ENCODE measurements at regions not wholly inside any gene's neighbourhood (a gene's known extent, or its start where the extent isn't known, plus 50 kb on each side); places are given as distances from the start of the nearest gene placed in this dataset.
"Not testable (repeated sequence)": the region's sequence is repeated elsewhere in the genome, so short reads cannot be mapped to it uniquely, and the experiment has no call there.

DNA sequence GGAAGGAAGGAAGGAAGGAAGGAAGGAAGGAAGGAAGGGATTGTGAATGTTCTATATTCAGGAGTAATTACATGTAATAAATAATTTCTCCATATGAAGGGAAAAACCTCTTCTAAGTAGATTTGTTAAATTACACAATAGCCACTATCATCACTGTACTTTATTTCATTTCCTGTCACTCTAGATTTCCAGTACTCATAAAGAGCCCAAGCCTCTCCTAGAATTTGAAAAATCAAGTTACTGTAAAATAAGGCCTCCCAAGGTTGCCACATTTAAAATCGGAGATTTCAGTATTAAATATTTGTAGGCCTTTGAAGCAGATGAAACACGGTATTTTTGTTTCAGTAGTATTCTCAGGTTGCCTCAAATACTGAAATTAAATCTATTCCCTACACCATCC, 499.0 kb downstream of the CDH10 start:
- DNase-seq, result no peak

DNA sequence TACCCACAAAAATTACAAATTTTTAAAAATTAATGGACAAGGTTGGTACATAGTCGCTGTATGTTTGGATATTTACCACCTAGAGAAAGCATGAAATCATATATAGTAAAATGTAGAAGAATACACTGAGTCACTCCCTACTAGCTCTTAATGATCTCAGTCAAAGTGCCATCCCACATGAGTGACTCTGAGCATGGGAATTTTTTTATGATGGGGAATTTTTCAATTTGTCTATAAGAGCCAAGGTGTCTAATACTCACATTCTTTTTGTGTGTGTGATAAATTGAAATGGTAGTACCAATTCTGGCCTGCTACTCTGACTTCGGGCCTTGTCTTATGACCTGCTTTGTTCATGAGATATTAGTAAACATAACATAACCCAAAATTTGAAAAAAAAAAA, 483.2 kb downstream of the CDH10 start:
- DNase-seq, result no peak

DNA sequence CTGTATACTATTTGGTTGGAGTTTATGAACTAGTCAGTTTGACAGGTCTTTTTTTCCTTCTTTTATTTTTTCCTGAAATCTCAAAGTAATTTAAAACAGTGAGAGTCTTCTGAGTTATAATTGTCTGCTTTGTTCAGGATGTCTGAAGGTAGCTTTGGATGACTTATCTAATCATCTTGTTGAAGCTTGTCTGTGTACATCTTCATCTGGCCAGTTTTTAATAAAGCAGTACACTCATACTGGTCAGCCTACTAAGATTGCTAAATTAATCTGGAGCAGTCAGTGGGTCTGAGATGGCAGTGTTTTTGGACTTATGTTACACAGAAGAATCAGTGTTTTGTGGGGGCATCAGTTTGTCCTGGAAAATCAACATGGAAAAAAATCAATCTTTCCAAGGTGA, 482.4 kb downstream of the CDH10 start:
- DNase-seq, result no peak

DNA sequence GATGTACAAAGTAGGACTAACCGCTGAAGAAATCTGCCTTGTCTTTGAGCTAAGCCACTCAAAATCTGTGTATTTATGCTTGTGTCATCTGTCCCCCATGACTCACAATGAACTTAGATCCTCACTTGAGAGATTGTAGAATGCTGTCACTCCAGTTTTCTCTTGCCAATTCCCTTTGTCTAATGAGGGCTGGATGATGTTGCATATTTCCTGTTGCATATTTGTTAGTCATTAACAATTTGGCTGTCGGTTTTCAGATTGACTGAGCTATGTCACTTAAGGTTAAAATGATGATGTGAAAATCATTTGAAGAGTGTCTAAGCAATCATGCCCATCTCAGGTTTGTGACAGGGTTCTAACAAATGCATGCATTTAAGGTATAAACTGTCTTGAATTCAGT, 481.7 kb downstream of the CDH10 start:
- no peak for DNase-seq

DNA sequence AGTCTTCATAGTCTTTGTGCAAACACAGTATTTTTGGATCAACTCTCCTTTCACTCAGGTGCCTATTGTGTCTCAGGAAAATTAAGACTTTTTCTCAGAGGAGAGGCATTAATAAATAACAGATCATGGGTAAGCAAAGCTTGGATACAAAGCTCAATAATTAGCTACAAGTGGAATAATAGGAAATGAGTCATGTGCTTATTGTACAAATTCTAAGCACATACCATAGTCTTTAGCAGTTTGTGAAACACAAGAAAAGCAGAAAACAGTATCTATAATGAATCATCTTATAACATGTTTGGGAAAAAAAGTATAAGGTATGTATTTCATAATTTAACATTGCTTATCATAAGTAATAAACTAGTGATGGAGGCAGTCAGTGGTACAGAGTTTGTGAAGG, 477.0 kb downstream of the CDH10 start:
- no peak for DNase-seq

DNA sequence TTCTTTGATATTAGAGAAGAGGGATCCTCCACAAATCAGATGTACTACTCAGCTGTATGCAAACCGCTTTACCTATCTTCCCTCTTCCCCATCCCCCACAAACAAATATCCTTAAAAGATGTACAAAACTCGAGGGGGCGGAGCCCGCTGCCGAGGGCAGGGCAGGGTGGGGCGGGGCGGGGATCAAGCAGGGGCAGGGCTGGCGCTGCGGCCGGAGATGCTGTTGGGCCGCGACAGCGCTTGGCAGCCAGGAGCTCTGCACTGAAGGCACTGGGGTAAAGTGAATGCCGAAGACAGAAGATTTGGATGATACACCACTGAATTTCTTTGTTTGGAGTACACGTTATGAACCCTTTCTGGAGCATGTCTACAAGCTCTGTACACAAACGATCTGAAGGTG, 474.8 kb downstream of the CDH10 start:
- no peak for DNase-seq

DNA sequence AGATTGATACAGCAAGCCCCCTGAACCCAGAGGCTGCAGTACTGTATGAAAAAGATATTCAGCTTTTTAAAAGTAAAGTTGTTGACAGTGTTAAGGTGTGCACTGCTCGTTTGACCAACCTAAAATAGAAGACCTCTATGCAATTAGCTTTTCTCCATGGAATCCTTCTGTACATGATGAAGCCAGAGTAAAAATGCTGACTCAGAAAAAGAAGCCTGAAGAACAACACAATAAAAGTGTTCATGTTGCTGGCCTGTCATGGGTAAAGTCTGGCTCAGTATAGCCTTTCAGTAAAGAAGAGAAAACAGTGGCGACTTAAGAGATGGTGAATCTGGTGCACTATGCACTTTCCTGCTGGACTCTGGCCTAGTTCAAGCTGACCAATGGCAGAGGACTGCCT, 473.8 kb downstream of the CDH10 start:
- DNase-seq, result not testable (repeated sequence)

DNA sequence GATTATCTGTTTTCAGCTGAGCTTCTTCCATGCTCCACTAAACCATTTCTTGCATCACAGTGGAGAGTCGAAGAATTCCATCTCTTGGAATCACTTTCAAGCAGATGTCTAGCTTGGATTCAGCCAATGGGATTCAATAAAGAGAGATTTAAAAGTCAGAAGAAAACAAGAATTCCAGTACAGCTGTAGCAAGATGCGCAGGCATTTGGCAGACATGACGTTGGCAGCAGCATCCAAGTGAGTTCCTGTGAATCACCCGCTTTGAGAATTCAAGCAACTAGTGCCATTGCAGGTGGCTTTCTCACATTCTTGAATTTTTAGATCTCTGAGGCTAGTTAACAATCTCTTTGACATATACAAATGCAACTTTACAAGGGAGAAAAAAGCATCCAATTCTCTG, 467.0 kb downstream of the CDH10 start:
- no peak for DNase-seq

DNA sequence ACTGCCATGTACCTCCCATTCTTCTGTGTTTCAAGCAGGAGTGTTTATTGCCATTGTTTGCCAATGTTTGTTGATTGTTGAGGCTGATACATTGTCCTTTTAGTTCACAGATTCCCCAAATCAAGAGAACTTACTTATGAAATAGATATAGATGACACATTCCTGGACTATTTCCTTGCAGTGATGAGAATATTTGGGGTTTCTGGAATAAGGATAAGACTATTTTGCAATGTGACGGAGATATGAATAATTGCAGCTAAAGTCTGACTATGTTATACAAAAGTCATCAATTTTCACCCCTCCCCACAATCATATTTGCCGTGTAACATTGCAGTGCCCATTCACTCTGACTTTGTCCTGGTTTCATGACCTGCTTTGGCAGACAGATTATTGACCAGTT, 460.8 kb downstream of the CDH10 start:
- no peak for DNase-seq

DNA sequence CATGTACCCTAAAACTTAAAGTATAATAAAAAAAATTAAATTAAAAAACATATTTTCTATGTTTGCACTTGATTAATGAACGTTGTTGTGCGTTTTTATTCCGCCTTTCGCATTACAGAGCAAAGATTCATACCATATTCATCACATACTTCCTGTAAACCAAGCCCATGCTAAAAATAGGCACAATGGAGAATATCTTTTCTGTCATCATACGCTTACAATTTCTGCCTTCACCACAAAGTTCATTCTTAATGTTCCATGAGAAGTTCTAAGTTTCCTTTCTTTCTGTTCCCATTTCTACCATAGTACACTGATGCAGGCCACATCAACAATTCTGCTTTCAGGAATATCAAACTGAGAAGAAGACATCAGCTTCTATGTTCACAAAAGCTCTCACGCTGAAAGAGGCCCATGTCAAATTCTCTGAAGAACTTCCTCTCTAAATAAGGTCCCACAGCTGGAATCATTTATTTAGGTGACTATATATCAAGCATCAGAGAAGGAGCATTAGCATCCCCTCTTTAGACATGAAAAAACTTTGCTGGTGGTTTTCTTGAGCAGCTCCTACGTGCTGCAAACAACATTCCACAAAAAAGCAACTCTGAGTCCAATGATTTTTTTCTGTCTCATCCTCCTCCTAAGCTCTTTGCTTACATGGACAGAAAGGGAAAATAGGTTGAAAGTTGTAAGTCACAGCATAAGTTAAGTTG, 456.4 kb downstream of the CDH10 start:
- DNase-seq, result no peak

DNA sequence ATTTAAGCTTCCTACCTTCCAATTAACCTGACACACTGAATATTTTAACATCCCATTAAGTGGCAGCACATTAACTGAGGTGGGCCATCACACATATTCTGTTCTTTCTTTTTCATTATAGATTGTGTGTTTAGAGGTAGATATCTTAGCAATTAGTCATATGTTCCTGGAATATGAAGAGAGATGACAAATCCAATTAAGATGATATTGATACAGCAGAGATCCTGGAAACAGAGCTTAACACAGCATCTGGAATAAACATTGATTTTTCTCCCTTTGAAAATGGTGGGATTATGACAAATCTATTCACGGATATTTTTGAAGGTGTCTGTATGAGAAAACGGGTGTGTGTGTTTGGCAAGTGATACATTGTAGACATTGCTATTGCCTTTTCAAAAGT, 448.0 kb downstream of the CDH10 start:
- no peak for DNase-seq

DNA sequence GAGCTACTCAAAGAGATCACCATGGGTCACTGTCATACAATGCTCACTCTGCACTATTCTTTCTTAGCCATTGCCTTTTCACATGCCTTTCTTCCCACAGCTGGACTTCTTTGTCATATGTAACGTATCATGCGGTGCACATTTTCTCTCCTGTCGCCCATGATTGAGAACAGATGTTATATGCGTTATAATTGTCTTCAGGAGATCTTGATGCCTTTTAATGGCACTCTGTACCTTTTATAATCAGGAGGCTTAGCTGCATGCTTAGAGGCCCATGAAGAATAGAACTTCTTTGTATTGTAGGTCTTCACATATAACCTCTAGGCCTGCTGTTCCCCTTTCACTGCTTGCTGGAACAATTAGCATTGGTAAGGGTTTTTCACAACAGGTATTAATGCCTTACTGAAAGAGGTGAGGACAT, 436.1 kb downstream of the CDH10 start:
- no peak for DNase-seq

DNA sequence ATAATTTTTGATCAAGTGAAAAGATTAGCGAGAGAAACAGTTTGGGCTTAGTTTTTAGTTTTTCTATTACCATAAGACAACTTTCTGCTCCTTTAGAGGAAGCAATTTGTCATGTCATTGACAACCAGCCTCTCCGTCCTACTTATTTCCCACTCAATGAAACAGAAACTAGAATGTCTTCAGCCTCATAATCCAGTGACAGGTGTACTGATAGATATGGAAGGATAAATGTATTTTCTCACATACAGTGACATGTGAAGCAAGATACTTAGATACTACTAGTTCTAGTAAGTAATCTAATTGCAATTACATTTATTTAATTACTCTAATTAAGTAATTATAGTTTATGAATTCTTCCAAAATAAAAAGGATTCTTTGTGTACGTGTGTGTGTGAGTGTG, 429.7 kb downstream of the CDH10 start:
- DNase-seq, result no peak

DNA sequence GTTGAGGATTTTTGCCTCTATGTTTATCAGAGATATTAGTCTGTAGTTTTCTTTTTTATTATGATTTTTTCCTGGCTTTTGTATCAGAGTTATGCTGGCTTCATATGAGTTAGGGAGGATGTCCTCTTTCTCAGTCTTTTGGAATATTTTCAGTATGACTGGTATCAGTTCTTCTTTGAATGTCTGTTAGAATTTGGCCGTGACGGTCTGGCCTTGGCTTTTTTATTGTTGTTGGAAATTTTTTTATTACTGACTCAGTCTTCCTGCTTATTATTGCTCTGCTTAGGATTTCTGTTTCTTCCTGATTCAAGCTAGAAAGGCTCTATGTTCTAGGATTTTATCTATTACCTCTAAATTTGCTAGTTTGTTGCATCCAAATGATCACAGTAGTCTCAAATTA, 421.9 kb downstream of the CDH10 start:
- DNase-seq, result no peak

DNA sequence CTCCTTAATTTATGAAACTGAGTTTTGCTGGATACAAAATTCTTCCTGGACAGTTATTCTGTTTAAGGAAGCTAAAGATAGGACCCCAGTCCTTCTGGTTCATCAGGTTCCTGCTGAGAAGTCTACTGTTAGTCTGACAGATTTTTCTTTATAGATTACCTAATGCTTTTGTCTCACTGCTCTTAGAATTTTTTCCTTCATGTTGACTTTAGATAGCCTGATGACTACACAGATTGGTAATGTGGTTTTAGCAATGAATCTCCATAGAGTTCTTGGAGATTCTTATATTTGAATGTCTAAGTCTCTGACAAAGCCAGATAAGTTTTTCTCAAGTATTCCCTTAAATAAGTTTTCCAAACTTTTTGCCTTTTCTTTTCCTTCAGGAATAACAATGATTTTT, 419.7 kb downstream of the CDH10 start:
- DNase-seq, result no peak

DNA sequence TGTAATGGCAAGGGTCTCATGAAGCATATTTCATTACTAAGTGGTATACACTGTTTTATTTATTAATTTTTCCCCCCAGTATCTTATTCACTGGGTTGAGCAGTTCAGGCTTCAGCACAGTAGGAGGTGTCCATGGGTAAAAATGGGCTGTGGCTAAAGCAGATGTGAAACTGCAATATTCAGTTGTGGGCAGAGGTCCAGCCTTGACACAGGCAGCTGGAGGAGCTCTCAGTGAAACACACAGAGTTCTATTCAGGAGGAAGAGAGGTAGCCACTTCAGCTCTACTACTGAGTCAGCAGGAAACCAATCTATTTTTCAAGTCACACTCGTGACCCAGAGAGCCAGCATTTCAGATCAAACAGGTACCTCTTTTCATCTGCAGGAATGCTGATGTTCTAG, 418.3 kb downstream of the CDH10 start:
- DNase-seq, result no peak

DNA sequence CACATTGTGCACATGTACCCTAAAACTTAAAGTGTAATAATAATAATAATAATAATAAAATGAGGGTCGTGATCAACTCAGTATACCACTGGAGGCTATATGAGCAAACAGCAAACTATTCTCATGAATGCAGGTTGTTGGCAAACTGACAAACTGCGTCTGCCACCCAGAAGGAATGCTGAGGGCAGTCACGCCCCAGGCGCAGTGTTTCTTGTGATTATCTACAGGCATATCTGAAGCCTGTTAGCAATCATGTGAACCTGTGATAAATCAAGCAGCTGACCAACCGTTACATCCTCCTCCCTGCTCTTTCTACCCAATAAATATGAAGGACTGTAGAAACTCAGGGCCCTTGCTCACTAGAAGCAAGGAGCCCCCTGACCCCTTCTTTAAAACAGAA, 416.9 kb downstream of the CDH10 start:
- not testable (repeated sequence) for DNase-seq

DNA sequence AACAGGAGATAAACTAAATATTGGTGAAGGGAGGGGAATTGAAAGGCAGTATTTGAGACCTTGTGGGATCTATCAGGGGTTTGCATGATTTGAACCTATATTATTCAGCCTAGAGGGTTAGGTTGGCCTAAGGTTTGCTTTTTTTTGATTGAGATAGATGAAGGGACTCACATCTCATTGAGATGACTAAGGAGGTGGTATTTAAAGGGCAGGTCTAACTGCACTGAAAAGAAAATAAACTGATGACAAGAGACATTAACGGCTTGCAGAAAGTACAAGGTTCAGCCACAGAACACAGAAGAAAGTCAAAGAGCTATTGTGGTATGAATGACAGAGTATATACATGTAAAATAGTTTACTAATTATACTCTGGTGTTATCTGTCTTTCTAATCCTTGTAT, 412.7 kb downstream of the CDH10 start:
- no peak for DNase-seq

DNA sequence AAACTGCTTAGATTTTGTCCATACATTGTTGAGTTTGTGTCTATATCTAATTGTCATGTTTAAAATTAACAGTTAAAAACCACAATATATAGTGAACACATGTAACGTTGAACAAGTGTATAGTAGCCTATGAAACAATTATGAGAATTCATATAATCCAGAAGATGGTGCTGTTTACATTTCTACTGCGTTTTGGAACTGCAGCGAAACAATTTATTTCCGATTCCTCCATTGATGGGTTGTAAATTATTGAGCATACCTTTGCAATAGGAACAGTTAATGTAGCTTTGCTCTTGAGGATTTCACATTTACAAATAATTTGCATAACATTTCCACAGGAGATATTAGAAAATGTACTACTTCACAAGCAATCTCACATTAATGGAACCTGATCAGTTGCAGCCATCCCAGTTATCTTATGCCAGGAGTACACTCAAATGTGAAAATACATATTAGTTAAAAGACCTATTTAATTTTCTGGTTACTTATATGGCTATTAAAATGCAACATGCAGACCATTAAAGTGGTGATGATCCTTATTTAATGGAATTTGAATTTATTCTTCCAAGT, 411.8 kb downstream of the CDH10 start:
- no peak for DNase-seq

DNA sequence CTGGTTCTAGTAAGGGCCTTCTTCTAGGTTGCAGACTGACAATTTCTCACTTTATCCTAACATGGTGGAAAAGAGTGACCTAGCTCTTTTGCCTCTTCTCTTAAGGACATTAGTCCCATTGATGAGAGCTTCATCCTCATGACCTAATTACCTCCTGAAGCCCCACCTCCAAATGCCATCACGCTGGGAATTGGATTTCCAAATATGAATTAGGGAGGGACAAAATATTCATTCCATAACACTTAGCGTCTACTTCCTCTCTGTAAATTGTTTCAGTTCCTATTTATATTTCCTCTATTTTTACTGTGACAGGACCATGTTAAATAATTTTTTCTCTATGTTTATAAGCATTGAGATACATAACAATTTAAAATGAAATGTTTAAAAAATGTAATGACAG, 408.8 kb downstream of the CDH10 start:
- no peak for DNase-seq

DNA sequence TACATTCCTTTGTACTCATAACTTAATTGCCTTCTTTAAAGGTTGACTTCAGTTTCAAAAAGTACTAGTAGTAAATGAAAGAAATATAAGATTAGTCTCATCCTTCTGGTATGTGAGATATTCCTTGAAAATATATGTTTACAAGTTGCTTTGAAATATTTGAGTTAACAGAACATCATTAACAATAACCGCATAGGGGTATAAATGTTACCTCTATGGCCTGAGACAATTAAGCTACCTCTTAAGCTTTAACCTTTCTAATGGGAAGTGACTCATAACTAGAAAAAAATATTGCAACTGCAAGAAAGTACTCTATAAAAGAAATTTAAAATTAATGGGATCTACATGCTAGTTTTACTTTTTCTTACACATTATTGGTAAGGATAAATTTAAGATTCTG, 399.0 kb downstream of the CDH10 start:
- no peak for DNase-seq

DNA sequence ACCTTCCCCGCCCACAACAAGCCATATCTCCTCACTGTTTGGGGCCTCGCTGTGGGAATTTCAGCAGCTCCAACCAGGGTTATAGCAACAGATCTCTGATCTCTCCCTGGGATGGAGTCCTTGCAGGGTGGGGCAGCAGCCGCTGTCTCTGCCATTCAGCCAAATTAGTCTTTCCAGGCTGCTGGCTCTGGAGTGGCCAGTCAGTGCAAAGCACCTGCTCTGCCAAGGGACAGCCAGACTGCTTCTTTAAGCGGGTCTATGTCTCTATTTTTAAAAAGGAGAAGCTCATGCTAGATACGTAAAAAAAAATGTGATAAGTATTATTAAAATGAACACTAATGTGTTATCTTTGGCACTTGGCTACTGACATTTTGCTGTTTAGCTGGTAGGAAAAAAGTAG, 380.2 kb downstream of the CDH10 start:
- no peak for DNase-seq

DNA sequence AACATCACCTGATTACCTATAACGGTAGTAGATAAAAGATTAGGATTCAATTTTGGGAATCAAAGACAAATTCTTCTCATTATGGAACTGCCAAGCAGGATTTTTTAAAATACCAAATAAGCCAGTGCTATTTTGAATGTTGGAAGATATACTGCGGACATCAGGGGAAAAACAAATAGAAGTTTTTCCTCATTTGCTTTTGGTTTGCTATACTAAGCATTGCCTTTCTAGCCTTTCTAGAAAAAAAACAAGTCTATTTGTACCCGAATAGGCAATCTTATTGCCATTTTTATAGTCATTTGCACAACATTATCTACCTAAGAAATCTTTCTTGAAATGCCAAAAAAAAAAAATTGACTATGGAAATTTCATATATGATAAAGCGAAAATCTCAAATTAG, 379.5 kb downstream of the CDH10 start:
- DNase-seq, result no peak

DNA sequence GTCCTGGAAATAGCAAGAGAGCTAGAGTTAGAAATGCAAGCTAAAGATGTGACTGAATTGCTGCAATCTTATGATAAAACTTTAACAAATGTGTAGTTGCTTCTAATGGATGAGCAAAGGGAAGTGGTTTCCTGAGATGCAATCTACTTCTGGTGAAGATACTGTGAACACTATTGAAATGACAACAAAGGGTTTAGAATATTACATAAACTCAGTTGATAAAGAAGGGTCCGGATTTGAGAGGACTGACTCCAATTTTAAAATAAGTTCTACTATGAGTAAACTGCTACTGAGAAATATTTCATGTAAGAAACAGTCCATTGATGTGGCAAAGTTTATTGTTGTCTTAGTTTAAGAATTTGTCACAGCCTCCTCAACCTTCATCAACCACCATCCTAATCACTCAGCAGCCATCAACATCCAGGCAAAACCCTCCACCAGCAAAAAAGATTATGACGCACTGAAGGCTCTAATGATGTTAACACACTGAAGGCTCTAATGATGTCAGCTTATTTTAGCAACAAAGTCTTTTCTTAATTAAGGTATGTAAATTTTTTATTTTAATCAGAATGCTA, 376.2 kb downstream of the CDH10 start:
- no peak for DNase-seq

DNA sequence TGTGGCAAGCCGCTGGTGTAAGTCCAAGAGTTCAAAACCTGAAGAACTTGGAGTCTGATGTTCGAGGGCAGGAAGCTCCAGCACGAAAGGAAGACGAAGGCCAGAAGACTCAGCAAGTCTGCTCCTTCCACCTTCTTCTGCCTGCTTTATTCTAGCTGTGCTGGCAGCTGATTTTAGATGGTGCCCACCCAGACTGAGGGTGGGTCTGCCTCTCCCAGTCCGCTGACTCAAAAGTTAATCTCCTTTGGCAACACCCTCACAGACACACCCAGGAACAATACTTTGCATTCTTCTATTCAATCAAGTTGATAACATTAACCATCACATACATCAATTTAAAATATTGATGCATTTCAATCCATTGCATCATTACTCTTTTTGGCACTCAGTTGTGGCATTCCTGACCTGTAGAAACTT, 373.1 kb downstream of the CDH10 start:
- not testable (repeated sequence) for DNase-seq
